HEK293 (cell line): ENCODE measurements at regions not wholly inside any gene's neighbourhood (a gene's known extent, or its start where the extent isn't known, plus 50 kb on each side); places are given as distances from the start of the nearest gene placed in this dataset.
A peak's percentile ranks its signal among the peaks of the same experiment; 100 is the strongest.

Source experiments
- CTCF ChIA-PET: fragments of 350-600 bp; formaldehyde crosslinking; extraction: SDS; loops from one replicate; lab custom pipeline; 2021; ENCODE audit warnings: antibody characterized with exemption; lab: Yijun Ruan, JAX
- POLR2A ChIA-PET: fragments of 300-600 bp; formaldehyde crosslinking; extraction: SDS; loops from one replicate; lab custom pipeline; 2020; ENCODE audit warnings: antibody characterized with exemption, inconsistent platforms; lab: Yijun Ruan, JAX
- H3K27ac ChIP-seq: fragments of 200-500 bp; sonication (Bioruptor generic); 2 replicates; pipeline ENCODE4 v1.5.1; 2014; ENCODE audit warnings: low read depth, low read length, control low read depth, inconsistent platforms; ENCODE audit errors: extremely low read depth
- H3K36me3 ChIP-seq, 2 experiments: fragments of 200-500 bp in 1 of 2; sonication (Bioruptor generic) in 1 of 2; 1 replicate in 1 of 2; 2 replicates in 1 of 2; pipeline ENCODE4 v1.5.1; 2014 to 2017; ENCODE audit warnings: inconsistent platforms in 2 of 2, low read length in 2 of 2; ENCODE audit not compliant: control insufficient read depth in 2 of 2, insufficient read depth in 1 of 2
- H3K4me1 ChIP-seq: fragments of 200-500 bp; sonication (Bioruptor generic); 2 replicates; pipeline ENCODE4 v1.5.1; 2014; ENCODE audit warnings: mild to moderate bottlenecking, low read length, inconsistent platforms; ENCODE audit not compliant: control insufficient read depth, insufficient read depth
- H3K4me3 ChIP-seq: 2 replicates; pipeline ENCODE4 v1.5.1; 2011; ENCODE audit warnings: low read depth, mild to moderate bottlenecking, control low read depth, low read length, moderate library complexity
- H3K9me3 ChIP-seq: fragments of 200-500 bp; sonication (Bioruptor generic); 2 replicates; pipeline ENCODE4 v1.5.1; 2014; ENCODE audit warnings: low read depth, low read length, inconsistent platforms; ENCODE audit not compliant: control insufficient read depth, insufficient read depth
- SP2 ChIP-seq: fragments of 450-650 bp; formaldehyde crosslinking; IDR thresholded peaks from 2 replicates; pipeline ENCODE4 v1.5.1; 2016; ENCODE audit warnings: missing biosample characterization, missing genetic modification characterization
- ZBTB44 ChIP-seq: fragments of 450-650 bp; IDR thresholded peaks from 2 replicates; pipeline ENCODE4 v1.5.1; 2018; ENCODE audit warnings: missing biosample characterization, mild to moderate bottlenecking, missing genetic modification characterization
- ZNF174 ChIP-seq: fragments of 450-650 bp; formaldehyde crosslinking; IDR thresholded peaks from 2 replicates; pipeline ENCODE4 v1.5.0; 2017; ENCODE audit warnings: missing biosample characterization, mild to moderate bottlenecking, missing genetic modification characterization
- ZNF202 ChIP-seq: fragments of 450-650 bp; formaldehyde crosslinking; IDR thresholded peaks from 2 replicates; pipeline ENCODE4 v1.5.1; 2016; ENCODE audit warnings: missing biosample characterization, missing genetic modification characterization, borderline replicate concordance
- ZNF223 ChIP-seq: fragments of 450-650 bp; formaldehyde crosslinking; IDR thresholded peaks from 2 replicates; pipeline ENCODE4 v1.5.1; 2016; ENCODE audit warnings: missing biosample characterization, missing genetic modification characterization
- ZNF292 ChIP-seq: fragments of 450-650 bp; formaldehyde crosslinking; IDR thresholded peaks from 2 replicates; pipeline ENCODE4 v1.5.1; 2016; ENCODE audit warnings: low read depth, missing biosample characterization, missing genetic modification characterization, borderline replicate concordance
- ZNF416 ChIP-seq: fragments of 450-650 bp; formaldehyde crosslinking; IDR thresholded peaks from 2 replicates; pipeline ENCODE4 v1.5.1; 2016; ENCODE audit warnings: missing biosample characterization, missing genetic modification characterization
- ZNF510 ChIP-seq: fragments of 450-650 bp; formaldehyde crosslinking; IDR thresholded peaks from 2 replicates; pipeline ENCODE4 v1.5.1; 2018; ENCODE audit warnings: mild to moderate bottlenecking, missing genetic modification characterization, missing biosample characterization; ENCODE audit not compliant: insufficient replicate concordance
- ZNF585B ChIP-seq: fragments of 450-650 bp; formaldehyde crosslinking; IDR thresholded peaks from 2 replicates; pipeline ENCODE4 v1.5.1; 2016; ENCODE audit warnings: missing biosample characterization, missing genetic modification characterization
- ZNF621 ChIP-seq: fragments of 450-650 bp; formaldehyde crosslinking; IDR thresholded peaks from 2 replicates; pipeline ENCODE4 v1.5.1; 2017; ENCODE audit warnings: missing biosample characterization, missing genetic modification characterization
- ZNF629 ChIP-seq: fragments of 450-650 bp; formaldehyde crosslinking; IDR thresholded peaks from 2 replicates; pipeline ENCODE4 v1.5.1; 2017; ENCODE audit warnings: missing biosample characterization, missing genetic modification characterization
- ZNF654 ChIP-seq: fragments of 450-650 bp; formaldehyde crosslinking; IDR thresholded peaks from 2 replicates; pipeline ENCODE4 v1.5.1; 2016; ENCODE audit warnings: low read depth, missing biosample characterization, missing genetic modification characterization
- ZNF670 ChIP-seq: fragments of 450-650 bp; formaldehyde crosslinking; IDR thresholded peaks from 2 replicates; pipeline ENCODE4 v1.5.1; 2016; ENCODE audit warnings: missing biosample characterization, missing genetic modification characterization, low read depth
- ZNF768 ChIP-seq: fragments of 450-650 bp; formaldehyde crosslinking; IDR thresholded peaks from 2 replicates; pipeline ENCODE4 v1.5.1; 2018; ENCODE audit warnings: missing biosample characterization, mild to moderate bottlenecking, missing genetic modification characterization
- ZSCAN5A ChIP-seq: fragments of 450-650 bp; formaldehyde crosslinking; IDR thresholded peaks from 2 replicates; pipeline ENCODE4 v1.5.1; 2016; ENCODE audit warnings: missing biosample characterization, missing genetic modification characterization
- TF ChIP-seq, protein P1 (sequence below): fragments of 450-650 bp; formaldehyde crosslinking; IDR thresholded peaks from 2 replicates; pipeline ENCODE4 v1.5.1; 2016; ENCODE audit warnings: missing biosample characterization, missing genetic modification characterization

DNA sequence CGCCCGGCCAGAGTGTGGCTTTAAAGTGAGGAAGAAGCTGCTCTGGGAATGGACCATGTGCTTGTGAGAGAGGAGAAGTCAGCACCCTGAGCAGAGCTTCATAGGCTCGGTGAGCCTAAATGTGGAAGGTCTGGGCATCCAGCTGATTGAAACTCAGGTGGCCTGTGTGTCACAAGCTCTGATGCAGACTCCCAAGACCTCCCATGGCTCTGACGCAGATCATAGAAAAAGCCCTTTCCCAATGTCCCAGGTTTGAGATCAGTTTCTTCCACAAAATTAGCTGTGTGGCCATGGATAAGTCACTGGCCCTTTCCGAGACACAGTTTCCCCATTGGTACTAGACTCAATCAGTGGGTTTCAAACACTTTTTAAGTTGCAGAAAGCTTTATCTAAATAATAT is 180.0 kb upstream of the CCL2 start (continued):
- TF ChIP-seq ZBTB44 = no peak

- no peak for TF ChIP-seq ZNF768 (tag by site-specific recombination)
- TF ChIP-seq, protein P1, sequence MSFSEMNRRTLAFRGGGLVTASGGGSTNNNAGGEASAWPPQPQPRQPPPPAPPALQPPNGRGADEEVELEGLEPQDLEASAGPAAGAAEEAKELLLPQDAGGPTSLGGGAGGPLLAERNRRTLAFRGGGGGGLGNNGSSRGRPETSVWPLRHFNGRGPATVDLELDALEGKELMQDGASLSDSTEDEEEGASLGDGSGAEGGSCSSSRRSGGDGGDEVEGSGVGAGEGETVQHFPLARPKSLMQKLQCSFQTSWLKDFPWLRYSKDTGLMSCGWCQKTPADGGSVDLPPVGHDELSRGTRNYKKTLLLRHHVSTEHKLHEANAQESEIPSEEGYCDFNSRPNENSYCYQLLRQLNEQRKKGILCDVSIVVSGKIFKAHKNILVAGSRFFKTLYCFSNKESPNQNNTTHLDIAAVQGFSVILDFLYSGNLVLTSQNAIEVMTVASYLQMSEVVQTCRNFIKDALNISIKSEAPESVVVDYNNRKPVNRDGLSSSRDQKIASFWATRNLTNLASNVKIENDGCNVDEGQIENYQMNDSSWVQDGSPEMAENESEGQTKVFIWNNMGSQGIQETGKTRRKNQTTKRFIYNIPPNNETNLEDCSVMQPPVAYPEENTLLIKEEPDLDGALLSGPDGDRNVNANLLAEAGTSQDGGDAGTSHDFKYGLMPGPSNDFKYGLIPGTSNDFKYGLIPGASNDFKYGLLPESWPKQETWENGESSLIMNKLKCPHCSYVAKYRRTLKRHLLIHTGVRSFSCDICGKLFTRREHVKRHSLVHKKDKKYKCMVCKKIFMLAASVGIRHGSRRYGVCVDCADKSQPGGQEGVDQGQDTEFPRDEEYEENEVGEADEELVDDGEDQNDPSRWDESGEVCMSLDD (tag by site-specific recombination) = no peak
- TF ChIP-seq ZSCAN5A = no peak
- no peak for TF ChIP-seq ZNF510 (tag by site-specific recombination)
- TF ChIP-seq SP2 (tag by site-specific recombination) = no peak
- no peak for TF ChIP-seq ZNF585B (tag by site-specific recombination)
- no peak for TF ChIP-seq ZNF292 (tag by site-specific recombination)
- no peak for TF ChIP-seq ZNF202
- TF ChIP-seq ZNF223 = no peak
- TF ChIP-seq ZNF621 (tag by site-specific recombination) = no peak
- TF ChIP-seq ZNF629 (tag by site-specific recombination) = no peak
- no peak for TF ChIP-seq ZNF416 (tag by site-specific recombination)
- Histone ChIP-seq H3K27ac (no peak overlapping the region), H3K4me3 (no peak overlapping the region), H3K9me3 (no peaks in the 10 kb centered on the region), H3K4me1 (no peaks in the 10 kb centered on the region), H3K36me3 (no peaks in the 10 kb centered on the region)
- ChIA-PET CTCF (interaction anchor here (1.7 kb wide), 1 partner anchor 149 kb away, joined by 5 read pairs; no protein-coding TSS in a partner anchor), POLR2A (no interaction called here)
These were observed 178.1 kb upstream of the CCL2 start for GRCh38 chr17:34076743-34077631.

DNA sequence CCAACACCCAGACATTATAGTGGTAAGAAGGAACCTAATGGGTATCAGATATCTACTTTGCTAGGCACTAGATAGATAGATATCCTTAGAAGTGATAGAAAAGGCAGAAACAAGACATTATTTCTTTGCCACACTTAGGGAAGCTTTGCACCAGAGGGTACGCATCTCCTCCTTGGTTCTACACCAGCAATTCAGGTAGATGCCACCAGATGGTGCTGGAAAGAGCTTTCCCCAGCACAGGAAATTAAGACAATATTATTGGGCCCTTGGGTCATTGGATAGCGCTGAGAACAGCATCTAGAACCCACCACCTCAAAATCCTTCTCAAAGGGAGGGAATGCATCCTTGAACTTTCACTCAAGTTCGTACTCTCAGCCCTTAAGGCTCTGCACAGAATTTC is 173.8 kb upstream of the CCL2 start:
- H3K4me3 ChIP-seq = no peak overlapping the region
- H3K27ac ChIP-seq = no peak overlapping the region
- POLR2A ChIA-PET = interaction anchor here (0.6 kb wide), 1 partner anchor 150 kb away, joined by 5 read pairs; no protein-coding TSS in a partner anchor
- H3K36me3 ChIP-seq = no peaks in the 10 kb centered on the region
- H3K9me3 ChIP-seq = no peaks in the 10 kb centered on the region
- H3K4me1 ChIP-seq = no peaks in the 10 kb centered on the region
- TF ChIP-seq ZNF670 (tag by site-specific recombination) = no peak
- TF ChIP-seq ZNF174 (tag by site-specific recombination) = no peak
- peak; percentile 7; the same call in 1 of the 2 replicates for TF ChIP-seq ZNF654
- CTCF ChIA-PET = interaction anchor here (0.6 to 3.0 kb wide), 12 partner anchors 11 to 316 kb away, joined by 3 to 22 read pairs (median 3); no protein-coding TSS in a partner anchor
